ENCODE measurements at regions not wholly inside any gene's neighbourhood (a gene's known extent, or its start where the extent isn't known, plus 50 kb on each side); places are given as distances from the start of the nearest gene placed in this dataset.
"Not testable (repeated sequence)": the region's sequence is repeated elsewhere in the genome, so short reads cannot be mapped to it uniquely, and the experiment has no call there.

DNA sequence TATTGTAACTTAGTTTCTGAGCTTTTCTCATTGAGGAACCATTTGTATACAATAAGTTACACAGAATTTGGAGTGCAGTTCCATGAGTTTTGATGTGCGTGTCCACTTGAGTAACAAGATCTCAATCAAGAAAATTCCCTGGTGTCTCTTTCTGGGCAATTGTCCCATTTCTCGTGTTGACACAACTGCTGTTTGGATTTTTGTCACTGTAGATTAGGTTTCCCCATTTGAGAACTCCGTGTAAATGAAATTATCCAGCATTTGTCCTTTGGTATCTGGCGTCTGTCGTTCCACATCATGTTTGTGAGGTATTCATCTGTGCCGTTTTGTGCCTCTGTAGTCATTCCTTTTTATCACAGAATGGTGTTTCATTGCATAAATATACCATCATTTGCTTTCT is 547.0 kb downstream of the TBC1D22A start:
- DNase-seq (ENCODE audit: low spot score), result no peak

DNA sequence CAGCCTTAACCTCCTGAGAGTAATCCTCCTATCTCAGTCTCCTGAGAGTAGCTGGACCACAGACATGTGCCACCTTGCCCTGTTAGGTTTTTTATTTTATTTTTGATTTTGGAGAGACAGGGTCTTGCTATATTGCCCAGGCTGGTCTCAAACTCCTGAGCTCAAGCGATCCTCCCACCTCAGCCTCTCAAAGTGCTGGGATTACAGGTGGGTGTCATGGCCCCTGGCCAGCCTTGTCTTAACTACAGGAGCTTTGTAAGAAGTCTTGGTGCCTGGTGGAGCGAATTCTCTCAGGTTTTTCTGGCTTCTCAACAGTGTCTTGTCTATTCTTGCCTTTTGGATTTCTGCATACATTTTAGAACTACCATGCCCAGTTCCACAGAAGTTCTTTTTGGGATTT is 546.4 kb downstream of the TBC1D22A start:
- DNase-seq (ENCODE audit: low spot score), result no peak

DNA sequence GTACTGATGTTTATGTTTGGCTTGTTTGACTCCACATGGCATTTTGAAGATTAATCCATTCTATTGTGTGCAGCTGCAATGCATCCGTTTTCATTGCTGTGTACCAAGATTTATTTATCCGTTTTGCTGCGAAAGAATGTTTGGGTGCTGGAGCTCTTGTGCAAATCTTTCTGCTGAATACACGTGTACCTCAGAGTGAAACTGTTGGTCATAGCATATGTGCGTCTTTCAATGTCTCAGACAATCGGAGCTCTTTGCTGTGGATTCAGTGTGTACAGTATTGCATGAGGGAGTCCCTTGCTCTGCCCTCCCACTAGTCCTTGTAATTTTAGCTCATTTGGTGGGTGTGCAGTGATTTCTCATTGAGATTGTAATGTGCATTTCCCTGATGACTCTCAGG is 545.4 kb downstream of the TBC1D22A start:
- DNase-seq (ENCODE audit: low spot score), result no peak

DNA sequence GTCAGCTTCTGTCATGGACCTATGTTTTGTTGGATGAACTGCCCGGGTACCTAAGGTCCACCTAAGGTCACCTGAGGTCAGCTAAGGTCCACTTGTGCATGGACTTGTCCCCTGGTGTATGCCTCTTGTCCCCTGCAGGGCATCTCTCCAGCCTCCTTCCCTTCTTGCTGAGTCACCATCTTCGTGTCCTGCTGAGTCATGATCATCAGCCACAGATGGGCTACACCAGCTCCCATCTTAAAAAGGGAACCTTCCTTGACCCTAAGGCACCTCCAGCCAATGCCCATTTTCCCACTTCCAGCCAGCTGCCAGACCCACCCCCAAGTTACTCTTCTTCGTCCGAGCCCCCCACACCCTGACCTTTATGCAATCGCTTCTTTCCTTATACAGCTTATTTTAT is 544.9 kb downstream of the TBC1D22A start:
- no peak for DNase-seq (ENCODE audit: low spot score)

DNA sequence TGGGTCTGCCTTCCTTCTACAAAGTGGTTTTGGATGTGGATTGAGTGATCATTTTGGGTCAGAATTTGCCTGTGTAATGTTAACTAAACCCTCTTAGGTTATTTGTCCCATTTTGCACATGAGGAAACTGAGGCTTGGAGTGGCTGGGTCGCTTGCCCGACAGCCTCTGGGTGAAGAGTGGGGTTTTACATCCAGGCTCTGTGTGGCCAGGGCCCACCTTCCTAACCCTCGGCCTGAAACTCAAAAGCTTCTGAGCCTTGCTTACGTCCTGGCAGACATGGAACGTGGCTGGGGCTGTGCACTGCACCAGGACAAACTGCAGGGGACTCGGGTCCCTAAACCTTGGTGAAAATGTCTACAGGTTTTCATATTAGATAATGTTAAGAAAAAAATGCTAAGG is 542.4 kb downstream of the TBC1D22A start:
- DNase-seq (ENCODE audit: low spot score), result no peak

DNA sequence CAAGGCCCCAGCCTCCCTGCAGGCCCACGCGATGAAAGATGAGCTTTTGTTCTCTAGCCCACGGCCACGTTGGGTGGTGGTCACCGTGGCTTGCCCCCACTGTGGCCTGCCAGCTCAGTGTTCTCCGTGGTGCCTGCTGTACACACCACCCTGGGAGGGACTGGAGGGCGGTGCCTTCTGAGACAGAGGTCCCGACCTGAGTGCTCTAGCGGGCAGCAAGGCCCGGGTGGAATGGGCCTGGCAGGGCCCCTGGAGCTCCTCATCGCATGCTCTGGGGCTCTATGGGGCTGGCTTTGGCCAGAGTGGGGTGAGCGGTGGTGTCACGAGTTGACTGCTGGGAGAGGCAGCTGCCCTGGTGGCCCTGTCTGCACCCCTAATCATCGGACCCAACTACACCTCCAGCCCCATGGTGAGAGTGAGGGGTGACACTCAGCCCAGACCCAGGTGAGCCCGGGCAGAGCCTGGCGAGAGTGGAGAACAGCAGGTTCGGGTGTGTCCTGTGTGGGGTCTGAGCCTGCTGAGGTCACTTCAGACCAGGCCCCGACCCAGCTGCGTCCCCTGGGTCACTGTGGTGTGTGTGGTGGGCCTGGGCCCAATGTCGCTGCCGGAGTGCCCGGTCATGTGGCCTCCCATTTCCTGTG is 541.9 kb downstream of the TBC1D22A start:
- no peak for DNase-seq (ENCODE audit: low spot score)

DNA sequence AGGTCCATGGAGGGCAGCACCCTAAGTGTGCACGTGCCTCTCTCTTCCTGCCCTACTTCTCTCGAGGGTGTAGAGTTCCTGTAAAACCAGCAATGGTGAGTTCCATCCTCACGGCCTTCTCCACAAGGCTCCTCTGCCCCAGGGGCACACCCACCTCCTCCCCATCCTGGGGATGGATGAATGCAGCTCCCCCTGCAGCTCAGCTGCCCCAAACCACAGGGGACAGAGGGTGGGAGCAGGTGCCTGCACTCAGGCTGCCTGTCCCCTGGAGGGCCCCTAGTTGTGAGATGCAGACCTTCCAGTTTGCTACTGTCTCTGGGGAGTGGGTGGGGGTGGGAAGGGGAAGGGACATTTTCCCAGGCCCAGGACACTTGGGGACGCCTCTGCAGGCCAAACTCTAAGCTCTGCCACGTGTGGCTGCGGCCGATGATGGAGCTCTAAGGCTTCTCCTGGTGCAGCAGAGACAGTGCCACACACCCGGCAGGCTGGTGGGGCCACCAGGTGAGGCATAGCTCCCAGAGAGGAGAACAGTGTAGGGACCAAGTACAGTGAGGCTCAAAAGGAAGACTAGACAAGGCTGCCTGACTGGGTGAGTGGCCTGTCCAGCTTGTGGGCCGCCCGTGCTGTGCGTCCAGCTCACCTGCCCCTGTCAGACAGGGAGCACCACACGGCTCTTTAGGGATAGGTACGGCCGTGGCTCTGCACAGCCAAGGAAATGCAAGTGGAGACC is 540.9 kb downstream of the TBC1D22A start:
- DNase-seq (ENCODE audit: low spot score), result no peak

DNA sequence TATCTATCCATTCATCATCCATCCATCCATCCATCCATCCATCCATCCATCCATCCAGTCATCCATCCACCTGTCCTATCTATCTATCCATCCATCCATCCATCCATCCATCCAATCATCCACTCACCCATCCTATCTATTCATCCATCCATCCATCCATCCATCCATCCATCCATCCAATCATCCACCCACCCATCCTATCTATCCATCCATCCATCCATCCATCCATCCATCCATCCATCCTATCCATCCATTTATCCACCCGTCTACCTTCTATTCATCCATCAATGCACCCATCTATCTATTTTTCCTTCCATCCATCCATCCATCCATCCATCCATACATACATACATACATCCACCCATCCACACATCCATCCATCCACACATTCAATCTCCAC is 540.1 kb downstream of the TBC1D22A start:
- DNase-seq (ENCODE audit: low spot score), result not testable (repeated sequence)

DNA sequence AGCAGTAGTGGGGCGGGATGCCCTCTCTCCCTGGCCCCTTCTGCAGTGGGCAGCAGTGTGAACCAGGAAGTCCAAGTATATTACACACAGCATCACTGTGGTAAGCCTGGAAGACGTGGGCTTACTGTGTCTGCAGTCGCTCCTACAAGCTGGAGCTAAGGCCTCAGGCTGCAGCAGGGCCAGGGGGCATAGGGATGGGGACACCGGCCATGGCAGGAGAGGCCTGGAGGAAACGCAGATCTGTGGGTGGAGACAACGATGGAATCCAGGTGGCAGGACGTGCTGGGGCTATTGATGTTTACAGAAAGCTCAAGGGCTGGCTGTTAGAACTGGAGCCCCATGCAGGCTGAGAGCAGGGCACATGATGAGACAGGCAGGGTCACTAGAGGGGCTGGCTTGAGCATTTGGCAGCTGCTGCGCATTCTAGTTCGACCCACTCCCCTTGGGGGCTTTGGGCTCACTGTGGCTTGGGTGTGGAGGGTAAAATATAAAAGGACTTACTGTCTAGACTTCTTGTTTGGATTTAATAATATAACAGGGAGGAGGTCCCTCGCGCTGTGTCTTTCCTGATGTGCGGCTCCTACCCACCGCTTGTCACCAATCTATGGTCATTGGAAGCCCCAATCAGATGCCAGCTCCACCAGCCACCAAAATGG is 539.5 kb downstream of the TBC1D22A start:
- no peak for DNase-seq (ENCODE audit: low spot score)

DNA sequence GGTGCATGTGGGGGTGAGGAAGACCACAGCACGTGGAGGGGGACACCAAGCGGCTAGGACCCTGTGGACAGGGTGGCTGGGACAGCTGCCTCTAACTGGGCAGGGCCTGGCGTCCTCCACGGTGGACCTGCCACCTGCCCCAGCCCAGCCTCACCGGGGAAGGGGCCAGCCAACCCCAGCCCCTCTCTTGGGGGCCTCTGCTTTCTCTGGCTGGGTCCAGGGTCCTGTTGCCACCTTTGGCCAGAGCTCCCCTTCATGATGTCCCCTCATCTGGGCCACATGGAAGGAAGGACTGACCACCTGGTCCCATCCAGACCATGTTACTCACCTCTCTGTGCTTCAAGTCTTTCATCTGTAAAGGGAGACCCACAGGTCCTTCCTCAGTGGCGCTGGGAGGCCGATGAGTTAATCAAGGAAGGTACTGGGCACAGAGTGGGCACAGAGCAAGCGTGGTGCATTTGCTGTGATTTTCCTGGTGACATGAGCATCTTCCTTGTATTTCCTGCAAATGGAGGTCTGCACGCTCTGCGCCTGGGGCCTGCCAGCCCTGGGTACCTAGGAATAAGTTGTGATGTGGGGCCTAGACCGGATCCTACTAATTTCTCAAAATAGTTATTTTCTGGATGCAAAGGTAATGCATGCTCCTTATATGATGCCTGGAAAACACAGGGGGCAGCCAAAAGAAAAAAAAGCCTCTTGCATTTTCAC is 538.4 kb downstream of the TBC1D22A start:
- DNase-seq (ENCODE audit: low spot score), result no peak

DNA sequence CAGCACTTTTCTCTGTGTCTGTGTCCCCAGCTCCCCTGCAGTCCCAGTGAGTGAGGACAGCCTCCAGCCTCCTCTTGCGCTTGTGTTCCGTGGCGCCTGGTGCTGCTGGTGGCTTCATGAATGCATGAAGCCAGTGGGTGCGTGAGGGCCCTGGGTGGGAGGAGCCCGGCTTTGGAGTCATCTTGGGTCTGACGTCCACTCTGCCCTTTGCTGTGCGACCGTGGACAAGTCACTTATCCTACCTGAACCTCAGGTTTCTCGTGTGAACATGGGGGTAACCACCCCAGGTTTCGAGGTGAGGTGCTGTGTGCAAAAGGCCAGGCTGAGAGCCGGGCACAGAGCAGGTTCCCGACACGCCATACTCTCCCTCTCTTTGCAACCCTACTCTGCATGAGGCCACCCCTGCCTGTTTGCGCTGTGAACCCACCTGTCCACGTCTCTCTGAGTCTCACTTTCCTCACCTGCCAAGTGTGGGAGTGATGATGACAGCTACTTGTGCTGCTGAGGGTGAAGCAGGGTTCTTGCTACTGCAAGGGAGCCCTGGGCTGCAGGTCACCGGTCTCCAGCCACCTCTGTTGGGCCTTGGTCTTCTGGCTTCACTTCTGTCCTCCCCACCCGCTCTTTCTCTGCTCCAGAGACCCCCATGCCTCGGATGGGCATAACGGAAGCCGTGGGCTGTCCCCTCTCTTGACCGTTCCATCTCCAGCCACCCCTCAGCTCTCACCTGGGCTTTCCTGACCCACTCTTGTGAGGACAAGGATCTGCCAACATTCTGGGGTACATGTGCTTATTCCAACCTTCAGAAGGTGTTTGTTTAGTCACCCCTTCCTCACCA is 537.6 kb downstream of the TBC1D22A start:
- DNase-seq (ENCODE audit: low spot score), result no peak

DNA sequence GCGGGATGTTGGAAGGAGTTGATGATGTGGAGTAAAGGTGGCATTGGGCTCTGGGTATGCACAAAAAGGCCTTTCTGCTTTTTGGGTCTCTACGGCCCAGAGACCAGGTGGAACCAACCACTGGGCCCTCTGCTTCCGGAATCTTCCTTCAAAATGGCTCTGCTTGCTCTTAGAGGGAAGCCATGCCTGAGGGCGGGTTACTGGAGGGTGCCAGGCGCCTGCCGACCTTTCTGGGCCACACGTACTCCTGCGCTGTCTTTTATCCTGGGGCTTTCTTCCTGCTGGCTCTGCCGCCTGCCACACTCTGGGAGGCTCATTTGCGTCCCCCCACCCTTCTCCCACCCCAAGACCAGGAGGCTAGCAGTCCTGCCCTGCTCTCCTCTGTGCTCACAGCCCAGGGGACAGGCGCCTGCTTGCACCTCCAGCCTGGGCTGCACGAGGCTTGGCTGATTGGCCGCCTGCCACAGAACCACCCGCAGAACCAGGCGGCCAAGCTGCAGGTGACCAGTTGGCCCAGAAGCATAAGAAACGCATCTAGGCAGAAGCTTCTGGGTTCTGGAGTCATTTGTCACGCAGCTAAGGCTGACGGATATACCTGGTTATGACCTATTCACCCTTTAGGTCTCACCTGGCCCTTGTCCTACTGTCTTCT is 536.9 kb downstream of the TBC1D22A start:
- DNase-seq (ENCODE audit: low spot score), result no peak

DNA sequence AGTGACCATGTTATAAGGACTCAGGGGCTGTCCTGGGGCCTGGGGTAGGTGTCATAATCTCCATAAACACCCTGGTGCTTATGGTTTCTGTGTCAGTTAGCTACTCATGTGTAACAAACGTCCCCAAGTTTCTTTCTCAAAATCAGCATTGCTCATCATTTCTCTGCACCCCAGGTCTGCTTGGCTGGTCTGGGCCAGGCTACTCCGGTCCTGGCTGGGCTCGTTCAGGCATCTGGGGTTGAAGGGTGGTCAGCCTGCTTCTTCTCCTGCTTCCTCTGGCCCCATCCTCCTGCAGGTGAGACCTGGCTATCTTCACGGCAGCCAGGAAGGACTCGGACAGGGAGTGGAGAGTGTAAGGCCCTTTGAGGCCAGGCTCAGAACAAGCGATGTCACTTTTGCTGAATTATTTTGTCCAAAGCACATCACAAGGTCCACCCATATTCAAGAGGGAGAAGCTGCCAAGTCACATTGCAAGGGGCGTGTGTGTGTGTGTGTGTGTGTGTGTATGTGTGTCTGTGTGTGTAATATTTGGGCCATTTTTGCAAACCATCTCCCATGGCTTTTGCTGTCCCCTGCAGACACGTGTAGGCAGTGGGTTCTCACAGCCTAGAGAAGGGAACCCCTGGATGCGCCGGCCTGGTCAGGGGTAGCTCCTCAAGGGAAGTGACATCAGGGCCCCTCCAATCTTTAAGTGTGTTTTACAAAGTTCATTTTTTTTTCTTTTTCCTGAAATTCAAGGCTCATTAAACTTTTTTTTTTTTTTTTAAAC is 535.8 kb downstream of the TBC1D22A start:
- no peak for DNase-seq (ENCODE audit: low spot score)

DNA sequence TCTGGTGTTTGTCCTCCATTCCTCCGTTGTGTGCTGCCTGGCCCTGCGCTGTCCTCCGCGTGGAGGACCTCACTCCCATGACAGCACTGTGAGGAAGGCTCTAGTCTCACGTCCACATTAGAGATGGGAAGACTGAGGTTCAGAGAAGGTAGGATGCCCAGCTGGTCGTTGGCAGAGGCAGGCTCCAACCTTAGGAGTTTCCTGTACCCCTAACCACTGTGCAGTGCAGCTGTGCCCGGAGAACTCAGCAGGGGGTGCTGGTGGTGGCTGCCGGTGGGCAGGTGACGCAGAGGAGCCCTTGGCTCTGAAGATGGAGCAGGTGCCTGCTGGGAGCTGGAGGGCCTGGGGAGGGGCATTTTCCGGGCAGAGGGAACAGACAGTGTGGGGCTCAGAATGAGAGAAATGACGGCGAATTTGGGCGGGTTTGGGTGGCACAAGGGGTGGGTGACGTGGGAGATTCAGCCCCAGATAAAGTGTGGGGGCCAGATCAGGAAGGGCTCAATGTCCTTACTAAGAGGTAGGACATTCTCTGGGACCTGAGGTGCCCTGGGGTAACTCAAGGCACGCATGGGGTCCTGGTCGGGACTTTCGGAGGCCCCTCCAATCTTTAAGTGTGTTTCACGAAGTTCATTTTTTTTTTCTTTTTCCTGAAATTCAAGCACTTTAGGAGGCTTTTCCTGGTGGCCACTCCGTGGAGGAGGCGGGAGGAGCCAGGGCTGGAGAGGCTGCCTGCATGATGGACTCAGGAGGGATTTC is 535.0 kb downstream of the TBC1D22A start:
- DNase-seq (ENCODE audit: low spot score), result no peak

DNA sequence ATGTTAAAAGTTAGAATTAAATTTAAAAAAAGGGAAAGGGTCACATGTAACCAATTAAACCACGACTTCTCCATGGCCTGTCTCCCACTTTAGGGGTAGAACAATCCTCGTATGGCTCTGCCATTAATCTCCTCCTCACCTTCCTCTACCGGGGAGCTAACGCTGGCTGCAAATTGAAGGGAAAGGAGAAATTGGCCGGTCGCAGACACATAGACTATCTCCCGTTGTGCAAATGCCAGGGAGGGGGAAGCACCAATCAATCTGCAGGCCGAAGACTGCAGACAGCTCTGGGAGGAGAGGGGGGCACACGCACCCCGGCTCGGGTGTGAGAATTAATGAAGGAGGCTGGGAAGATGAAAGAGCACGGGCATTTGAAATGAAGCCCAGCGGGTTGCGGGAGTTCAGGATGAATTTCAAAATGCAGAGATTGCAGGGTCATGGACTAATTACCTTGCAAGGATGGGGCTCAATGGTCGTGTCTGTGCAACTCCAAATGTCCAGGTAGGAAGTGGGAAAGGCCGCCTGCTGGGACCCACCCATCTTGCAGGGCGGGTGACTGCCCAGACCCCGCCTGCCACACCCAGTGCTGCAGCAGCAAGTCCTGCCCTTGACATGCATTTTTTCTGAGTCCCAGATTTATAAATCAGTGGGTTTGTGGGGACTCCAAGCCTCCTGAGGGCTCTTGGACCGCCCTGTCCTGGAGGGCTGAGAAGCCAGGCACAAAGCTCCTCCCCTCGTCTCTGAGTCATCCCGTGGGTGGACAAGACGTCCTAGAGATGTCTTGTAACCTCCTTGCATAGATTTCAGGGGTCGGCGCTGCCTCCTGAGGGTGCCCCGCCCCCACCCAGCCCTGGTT is 534.2 kb downstream of the TBC1D22A start:
- peak; percentile 37 for DNase-seq (ENCODE audit: low spot score)

DNA sequence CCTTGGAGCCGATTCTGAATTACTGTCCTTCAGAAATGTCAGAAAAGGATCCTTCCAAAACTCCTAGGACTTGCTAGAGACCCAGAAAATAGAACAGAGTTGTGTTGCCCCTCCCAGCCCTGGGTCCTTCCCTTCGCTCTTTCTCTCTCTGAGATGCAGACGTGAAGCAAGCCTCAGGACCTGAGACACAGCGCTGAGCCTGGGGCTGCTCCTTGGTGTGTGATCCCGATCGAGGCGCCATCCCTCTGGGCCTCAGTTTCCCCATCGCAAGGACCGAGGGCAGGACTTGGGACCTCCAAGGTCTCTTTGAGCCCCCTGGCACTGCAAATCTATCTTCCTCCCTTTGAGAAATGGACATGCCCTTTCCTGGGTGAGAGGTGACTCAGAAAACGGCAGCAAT is 533.5 kb downstream of the TBC1D22A start:
- DNase-seq (ENCODE audit: low spot score), result no peak

DNA sequence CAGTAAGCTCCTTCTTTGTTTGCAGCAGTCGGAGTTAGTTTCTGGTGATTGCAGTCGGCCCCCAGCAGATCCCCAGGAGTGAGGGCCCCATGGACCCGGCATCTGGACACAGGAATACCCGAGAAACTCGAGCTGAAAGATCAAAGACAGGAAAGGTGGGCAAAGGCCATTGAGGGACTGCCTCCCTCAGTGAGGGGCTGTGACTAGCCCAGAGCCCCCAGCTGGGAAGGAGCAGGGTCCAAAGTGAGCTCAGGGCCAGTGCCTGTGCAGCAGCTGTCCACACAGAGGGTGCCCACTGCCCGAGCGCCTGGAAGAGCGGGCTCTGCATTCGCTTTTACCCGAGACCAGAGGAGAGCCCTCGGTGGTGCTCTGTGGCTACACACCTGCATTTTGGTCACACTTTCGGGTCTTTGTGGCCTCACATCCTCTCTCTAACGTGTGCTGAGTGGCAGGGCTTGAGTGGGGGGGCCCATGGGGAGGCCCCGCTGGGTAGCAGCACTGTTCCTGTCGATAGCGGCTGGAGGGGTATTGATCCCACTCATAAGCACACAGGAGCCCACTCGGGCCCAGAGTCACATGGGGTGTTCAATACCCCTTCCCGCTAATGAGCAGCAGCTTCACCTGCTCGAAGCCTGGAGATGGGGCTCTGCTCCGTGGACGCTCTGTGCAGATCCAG is 532.9 kb downstream of the TBC1D22A start:
- DNase-seq (ENCODE audit: low spot score), result no peak

DNA sequence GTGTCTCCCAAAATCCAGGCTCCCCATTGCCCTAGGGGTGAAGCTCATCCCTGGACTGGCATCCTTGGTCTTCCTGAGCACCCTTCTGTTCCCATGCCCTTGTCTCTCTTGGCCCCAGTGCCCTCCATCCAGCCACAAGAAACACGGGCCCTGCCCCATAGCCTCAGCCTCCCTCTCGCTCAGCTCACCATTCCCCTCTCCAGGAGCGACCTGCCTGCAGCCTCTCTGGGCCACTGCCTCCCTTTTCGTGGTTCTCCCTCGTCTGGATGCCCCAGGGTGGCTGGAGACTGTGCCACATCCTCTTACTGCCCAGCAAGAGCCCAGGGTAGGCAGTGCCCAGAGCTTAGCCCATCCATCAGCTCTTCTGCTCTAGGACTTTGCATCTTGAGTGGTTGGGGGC is 532.1 kb downstream of the TBC1D22A start:
- DNase-seq (ENCODE audit: low spot score), result no peak

DNA sequence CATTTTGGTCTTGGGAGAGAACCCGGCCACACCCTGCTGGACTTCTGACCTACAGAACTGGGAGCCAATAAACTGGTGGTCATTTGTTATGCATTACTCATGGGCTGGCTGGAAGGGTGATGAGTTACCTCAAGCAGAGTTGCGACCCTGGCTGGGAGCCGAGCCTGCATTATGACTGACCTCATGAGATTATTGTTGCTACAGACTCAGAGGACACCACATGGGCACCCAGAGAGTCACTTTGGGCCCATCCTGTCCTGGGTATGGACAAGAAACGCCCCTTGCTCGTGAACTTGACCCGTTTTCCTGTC is 531.7 kb downstream of the TBC1D22A start:
- no peak for DNase-seq (ENCODE audit: low spot score)
